Spleen (tissue), 11 donors: ENCODE measurements at regions not wholly inside any gene's neighbourhood (a gene's known extent, or its start where the extent isn't known, plus 50 kb on each side); places are given as distances from the start of the nearest gene placed in this dataset.

ENCODE experiments used
- DNase-seq: peaks from one replicate; pipeline ENCODE4 v3.0.0-alpha.2; 2020
- H3K27ac ChIP-seq, 8 donors: fragments of 200-600 bp; sonication (generic) in 7 of 8; 1 replicate in 4 of 8; 2 replicates in 4 of 8; pipeline versions ENCODE4 v1.5.0 to v1.8.0; 2016 to 2021; ENCODE audit warnings: inconsistent platforms in 4 of 8, mild to moderate bottlenecking in 4 of 8, moderate library complexity in 1 of 8
- H3K27me3 ChIP-seq, 7 donors: fragments of 200-600 bp; sonication (generic) in 6 of 7; replicated peaks in 1 of 7; 1 replicate in 4 of 7; 2 replicates in 3 of 7; pipeline versions ENCODE4 v1.5.0 to v1.8.0; 2016 to 2021; ENCODE audit warnings: inconsistent platforms in 3 of 7, mild to moderate bottlenecking in 1 of 7
- H3K36me3 ChIP-seq, 6 donors: fragments of 200-600 bp; sonication (generic) in 5 of 6; 1 replicate in 4 of 6; 2 replicates in 2 of 6; pipeline versions ENCODE4 v1.5.0 to v1.8.0; 2016 to 2021; ENCODE audit warnings: inconsistent platforms in 2 of 6
- H3K4me1 ChIP-seq, 6 donors: fragments of 200-600 bp; sonication (generic) in 5 of 6; 1 replicate in 3 of 6; 2 replicates in 3 of 6; pipeline versions ENCODE4 v1.5.0 to v1.8.0; 2016 to 2021; ENCODE audit warnings: inconsistent platforms in 3 of 6
- H3K4me3 ChIP-seq, 8 donors: fragments of 200-600 bp; sonication (generic) in 7 of 8; 1 replicate in 4 of 8; 2 replicates in 4 of 8; pipeline versions ENCODE4 v1.5.0 to v1.8.0; 2016 to 2021; ENCODE audit warnings: inconsistent platforms in 4 of 8, mild to moderate bottlenecking in 4 of 8, moderate library complexity in 2 of 8
- H3K9me3 ChIP-seq, 8 donors: fragments of 200-600 bp; sonication (generic) in 7 of 8; 1 replicate in 4 of 8; 2 replicates in 4 of 8; pipeline versions ENCODE4 v1.5.0 to v1.8.0; 2016 to 2021; ENCODE audit warnings: inconsistent platforms in 4 of 8
- CTCF ChIP-seq, 11 experiments: fragments of 200-600 bp in 7 of 11; fragments of 450-650 bp in 4 of 11; sonication (generic) in 4 of 11; IDR thresholded peaks in 8 of 11; conservative IDR thresholded peaks in 3 of 11; 1 replicate in 7 of 11; 2 replicates in 4 of 11; pipeline versions ENCODE4 v1.4.0 to v1.8.0; 2016 to 2021; ENCODE audit warnings: antibody characterized with exemption in 11 of 11, inconsistent platforms in 4 of 11, mild to moderate bottlenecking in 1 of 11
- POLR2A ChIP-seq, 3 donors: fragments of 450-650 bp; IDR thresholded peaks; one replicate each; pipeline ENCODE4 v1.5.1; 2017; ENCODE audit warnings: antibody characterized with exemption in 3 of 3, mild to moderate bottlenecking in 1 of 3
- POLR2AphosphoS5 ChIP-seq, 3 donors: sonication (generic); formaldehyde crosslinking; IDR thresholded peaks; one replicate each; pipeline ENCODE4 v1.5.1; 2017; ENCODE audit warnings: antibody characterized with exemption in 3 of 3
- WGBS, 5 donors: extraction: QIAGEN DNeasy Blood & Tissue Kit in 3 of 5; methylation state at CpG; one replicate each; pipeline versions ENCODE4 v1.1.5 to v1.1.7; 2013 to 2018; 5-methylcytosine and 5-hydroxymethylcytosine counted together
- intact Hi-C: fragments of 100-400 bp; cut with DNase I; formaldehyde crosslinking; loops from one replicate; pipeline ENCODE4 v1.15.0; 2023; ENCODE audit warnings: low total_unique reads
- donor health status: healthy with polysubstance abuse.
- donor health status: DM: no; HTN: no; CAD: no; lungs with moderate emphysema.
- donor health status: DM: no; HTN: no; CAD: no.
- donor health status: Bipolar disorder and iron deficiency.
- donor health status: healthy.
- donor health status: DM: no; HTN: no; CAD: no.
- donor health status: DM: yes; HTN: yes; CAD: no.

GRCh38 chr1:194731025-194731424, 1544.6 kb upstream of the B3GALT2 start:
- TF ChIP-seq POLR2AphosphoS5 (IDR thresholded peaks at IDR 0.05) (no peak), POLR2A (IDR thresholded peaks at IDR 0.05) (no peak), CTCF (IDR thresholded peaks at IDR 0.05 in 8 of 11, conservative IDR thresholded peaks at IDR 0.05 in 3 of 11) (no peak)
- intact Hi-C loops = no loop called here
- Histone ChIP-seq H3K4me1 (no peaks in the 10 kb centered on the region), H3K4me3 (no peak overlapping the region), H3K36me3 (no peaks in the 10 kb centered on the region), H3K27me3 (no peaks in the 10 kb centered on the region), H3K9me3 (no peaks in the 10 kb centered on the region), H3K27ac (no peak overlapping the region)
- no peak for DNase-seq

GRCh38 chr1:194730304-194730703, 1543.9 kb upstream of the B3GALT2 start:
- Histone ChIP-seq H3K9me3 (no peaks in the 10 kb centered on the region), H3K4me3 (no peak overlapping the region), H3K27me3 (no peaks in the 10 kb centered on the region), H3K36me3 (no peaks in the 10 kb centered on the region), H3K4me1 (no peaks in the 10 kb centered on the region), H3K27ac (no peak overlapping the region)
- TF ChIP-seq POLR2A (IDR thresholded peaks at IDR 0.05) (no peak), CTCF (IDR thresholded peaks at IDR 0.05 in 8 of 11, conservative IDR thresholded peaks at IDR 0.05 in 3 of 11) (no peak), POLR2AphosphoS5 (IDR thresholded peaks at IDR 0.05) (no peak)
- 33 to 61% (median 40%) methylated on average over 3 of the region's 3 CpGs for WGBS, 5 donors
- intact Hi-C loops = no loop called here
- DNase-seq = no peak

GRCh38 chr1:194723067-194723466, 1536.7 kb upstream of the B3GALT2 start:
- no peaks in the 10 kb centered on the region for H3K36me3 ChIP-seq
- intact Hi-C loops = no loop called here
- no peak overlapping the region for H3K27ac ChIP-seq
- no peak for DNase-seq
- H3K4me3 ChIP-seq = no peak overlapping the region
- no peaks in the 10 kb centered on the region for H3K27me3 ChIP-seq
- no peaks in the 10 kb centered on the region for H3K4me1 ChIP-seq
- TF ChIP-seq CTCF (IDR thresholded peaks at IDR 0.05 in 8 of 11, conservative IDR thresholded peaks at IDR 0.05 in 3 of 11) (no peak), POLR2AphosphoS5 (IDR thresholded peaks at IDR 0.05) (no peak), POLR2A (IDR thresholded peaks at IDR 0.05) (no peak)
- H3K9me3 ChIP-seq = no peaks in the 10 kb centered on the region

GRCh38 chr1:194717941-194718340, 1531.5 kb upstream of the B3GALT2 start:
- no peak for DNase-seq
- TF ChIP-seq POLR2AphosphoS5 (IDR thresholded peaks at IDR 0.05) (no peak), POLR2A (IDR thresholded peaks at IDR 0.05) (no peak), CTCF (IDR thresholded peaks at IDR 0.05 in 8 of 11, conservative IDR thresholded peaks at IDR 0.05 in 3 of 11) (no peak)
- no peak overlapping the region for H3K27ac ChIP-seq
- no peaks in the 10 kb centered on the region for H3K36me3 ChIP-seq
- H3K9me3 ChIP-seq = no peaks in the 10 kb centered on the region
- no peaks in the 10 kb centered on the region for H3K27me3 ChIP-seq
- H3K4me3 ChIP-seq = no peak overlapping the region
- intact Hi-C loops = no loop called here
- no peaks in the 10 kb centered on the region for H3K4me1 ChIP-seq
- 51 to 71% (median 58%) methylated on average over 1 of the region's 1 CpG for WGBS, 5 donors
